ENCODE measurements at regions not wholly inside any gene's neighbourhood (a gene's known extent, or its start where the extent isn't known, plus 50 kb on each side); places are given as distances from the start of the nearest gene placed in this dataset.
"Not testable (repeated sequence)": the region's sequence is repeated elsewhere in the genome, so short reads cannot be mapped to it uniquely, and the experiment has no call there.

- not testable (repeated sequence) for DNase-seq (ENCODE audit: low spot score)
Measured at GRCh38 chr3:145054055-145054454, 1082.4 kb downstream of the DIPK2A start.

DNA sequence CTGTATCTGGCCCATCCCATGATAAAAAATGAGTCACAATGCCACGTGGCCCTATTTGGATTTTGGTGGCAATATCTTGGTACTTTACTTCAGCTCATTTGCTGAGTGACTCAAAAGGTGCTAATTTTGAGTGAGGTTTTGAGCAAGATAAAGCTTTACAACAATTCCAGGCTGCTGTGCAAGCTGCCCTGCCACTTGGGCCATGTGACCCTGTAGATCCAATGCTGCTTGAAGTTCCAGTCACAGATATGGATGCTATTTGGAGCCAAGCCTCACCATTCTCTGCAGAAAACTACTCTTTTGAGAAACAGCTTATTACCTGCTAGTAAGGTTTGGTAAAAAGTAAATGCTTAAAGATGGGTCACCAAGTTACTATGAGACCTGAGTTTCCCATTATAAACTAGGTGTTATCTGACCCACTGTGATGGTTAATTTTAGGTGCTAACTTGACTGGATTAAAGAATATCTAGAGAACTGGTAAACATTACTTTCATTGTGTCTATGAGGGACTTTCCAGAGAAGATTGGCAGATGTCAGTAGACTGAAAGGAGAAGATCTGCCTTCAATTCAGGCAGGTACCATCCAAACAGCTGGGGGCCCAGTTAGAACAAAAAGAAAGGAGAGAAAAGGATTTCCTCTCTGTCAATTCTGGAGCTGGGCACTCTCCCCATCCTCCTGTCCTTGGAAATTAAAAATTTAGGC, 1083.9 kb downstream of the DIPK2A start:
- DNase-seq (ENCODE audit: low spot score), result no peak

DNA sequence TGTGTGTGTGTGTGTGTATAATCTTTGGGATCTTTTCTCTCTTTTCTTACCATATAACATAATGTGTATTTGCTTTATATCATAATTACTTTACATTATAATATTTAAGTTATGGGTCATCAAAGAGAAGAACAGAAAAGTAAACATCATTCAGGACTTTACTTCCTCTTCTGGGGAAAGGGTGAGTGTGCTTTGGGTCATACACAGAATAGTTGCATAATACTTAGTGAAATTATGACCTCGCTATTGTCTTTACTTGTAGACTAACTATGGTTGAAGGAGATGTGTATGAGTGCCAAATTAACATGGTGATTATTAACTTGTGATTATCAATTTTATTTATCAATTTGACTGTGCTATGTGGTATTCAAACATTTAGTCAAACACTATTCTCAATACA, 1086.9 kb downstream of the DIPK2A start:
- no peak for DNase-seq (ENCODE audit: low spot score)

DNA sequence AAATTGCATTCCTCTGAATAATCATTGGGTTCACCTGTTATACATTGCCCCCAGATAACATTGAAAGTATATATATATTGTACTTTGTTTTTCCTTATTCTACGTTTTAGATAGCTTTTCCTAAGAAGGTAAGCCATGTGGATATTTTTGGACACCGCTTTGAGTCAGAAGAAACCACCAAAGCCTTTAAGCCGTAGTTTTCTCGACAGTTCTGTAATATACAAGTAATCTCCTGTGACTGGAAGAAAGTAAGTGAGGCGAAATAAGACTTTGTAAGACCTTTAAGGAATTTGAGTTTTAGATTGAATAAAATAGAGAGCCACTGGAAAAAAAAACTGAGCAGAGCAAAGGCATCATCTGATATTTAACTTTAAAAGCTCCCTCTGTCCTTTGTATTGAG, 1092.0 kb downstream of the DIPK2A start:
- DNase-seq (ENCODE audit: low spot score), result no peak

DNA sequence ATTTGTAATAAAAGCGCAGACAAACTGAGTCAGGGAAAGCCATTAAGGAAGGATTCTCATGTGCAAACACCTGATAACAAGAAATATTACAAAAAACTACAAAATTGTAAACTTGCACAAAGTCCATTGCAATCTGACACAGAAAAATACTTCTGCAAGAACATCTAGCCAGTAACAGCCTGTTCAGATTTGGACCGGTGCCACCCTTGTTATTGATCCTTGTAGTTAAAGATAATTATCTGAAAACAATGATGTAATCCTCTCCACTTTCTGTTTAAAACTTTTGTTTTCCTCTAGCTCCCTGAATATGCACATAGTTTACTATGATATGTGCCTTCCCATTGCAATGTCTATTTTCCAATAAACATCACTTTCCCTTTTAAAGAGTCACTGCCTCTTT, 1090.2 kb downstream of the PLOD2 start:
- DNase-seq (ENCODE audit: low spot score), result no peak

GRCh38 chr3:145079436-145079835, 1081.5 kb downstream of the PLOD2 start:
- DNase-seq (ENCODE audit: low spot score), result no peak

DNA sequence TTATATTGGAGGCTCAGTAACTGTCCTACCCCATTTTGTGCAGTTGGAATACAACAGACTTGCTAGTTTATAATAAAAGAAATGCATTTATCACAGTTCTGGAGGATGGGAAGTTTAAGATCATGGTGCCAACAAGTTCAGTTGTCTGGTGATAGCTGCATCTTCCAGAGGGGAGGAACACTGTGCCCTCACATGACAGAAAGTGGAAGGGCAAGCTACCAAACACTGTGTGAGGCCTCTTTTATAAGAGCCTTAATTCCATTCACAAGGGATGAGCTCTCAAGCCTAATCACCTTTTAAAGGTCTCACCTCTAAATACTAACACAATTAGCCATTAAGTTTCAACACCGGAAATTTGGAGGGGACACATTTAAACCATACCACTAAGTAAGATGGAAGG, 1073.9 kb downstream of the PLOD2 start:
- DNase-seq (ENCODE audit: low spot score), result no peak

DNA sequence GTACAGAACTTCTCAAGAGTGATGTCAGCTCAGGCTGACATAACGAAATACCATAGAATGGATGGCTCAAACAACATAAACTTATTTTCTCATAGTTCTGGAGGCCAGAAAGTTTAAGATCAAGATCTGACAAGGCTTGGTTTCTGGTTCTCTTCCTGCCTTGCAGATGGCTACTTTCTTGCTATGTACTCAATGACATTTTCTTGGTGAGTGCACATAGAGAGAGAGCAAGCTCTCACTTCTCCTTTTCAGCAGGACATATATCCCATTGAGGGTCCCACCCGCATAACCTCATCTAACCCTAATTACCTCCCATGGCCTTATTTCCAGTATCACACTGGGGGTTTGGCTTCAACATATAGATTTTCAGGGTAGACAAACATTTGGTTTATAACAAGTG, 1072.1 kb downstream of the PLOD2 start:
- DNase-seq (ENCODE audit: low spot score), result no peak

- DNase-seq (ENCODE audit: low spot score), result no peak
Measured at GRCh38 chr3:145089337-145089736, 1071.6 kb downstream of the PLOD2 start.

GRCh38 chr3:145094355-145094941, 1066.5 kb downstream of the PLOD2 start:
- DNase-seq (ENCODE audit: low spot score), result peak; percentile 13

DNA sequence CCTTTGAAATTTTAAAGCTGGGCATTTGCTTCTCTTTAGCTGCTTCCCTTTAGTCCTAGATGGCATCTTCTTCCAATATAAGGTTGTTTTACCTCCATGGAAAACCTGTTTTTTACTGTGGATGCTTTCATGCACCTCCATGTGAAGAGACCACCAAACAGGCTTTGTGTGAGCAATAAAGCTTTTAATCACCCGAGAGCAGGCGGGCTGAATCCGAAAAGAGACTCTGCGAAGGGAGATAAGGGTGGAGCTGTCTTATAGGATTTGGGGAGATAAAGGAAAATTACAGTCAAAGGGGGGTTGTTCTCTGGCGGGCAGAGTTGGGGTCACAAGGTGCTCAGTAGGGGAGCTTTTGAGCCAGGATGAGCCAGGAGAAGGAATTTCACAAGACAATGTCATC, 1049.8 kb downstream of the PLOD2 start:
- not testable (repeated sequence) for DNase-seq (ENCODE audit: low spot score)

- DNase-seq (ENCODE audit: low spot score), result no peak
Measured at GRCh38 chr3:145116769-145117168, 1044.2 kb downstream of the PLOD2 start.

DNA sequence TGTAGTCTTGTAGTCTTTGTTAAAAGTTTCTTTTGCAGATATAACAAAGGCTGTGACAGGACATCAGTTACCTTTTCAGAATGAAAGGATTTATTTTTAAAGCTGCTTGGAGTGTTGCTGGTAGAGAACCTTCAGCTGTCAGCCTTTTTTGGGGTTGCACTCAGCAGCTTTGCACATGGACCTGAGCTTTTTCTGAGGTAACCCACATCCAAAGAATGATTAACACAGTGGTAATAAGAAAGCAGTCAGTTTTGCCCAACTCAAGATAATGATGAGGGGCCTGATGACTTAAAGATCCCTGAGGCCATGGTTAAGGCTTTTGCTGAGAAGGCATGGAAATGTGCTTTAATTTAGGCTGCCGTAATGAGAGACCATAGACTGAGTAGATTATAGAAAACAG, 1042.7 kb downstream of the PLOD2 start:
- no peak for DNase-seq (ENCODE audit: low spot score)

DNA sequence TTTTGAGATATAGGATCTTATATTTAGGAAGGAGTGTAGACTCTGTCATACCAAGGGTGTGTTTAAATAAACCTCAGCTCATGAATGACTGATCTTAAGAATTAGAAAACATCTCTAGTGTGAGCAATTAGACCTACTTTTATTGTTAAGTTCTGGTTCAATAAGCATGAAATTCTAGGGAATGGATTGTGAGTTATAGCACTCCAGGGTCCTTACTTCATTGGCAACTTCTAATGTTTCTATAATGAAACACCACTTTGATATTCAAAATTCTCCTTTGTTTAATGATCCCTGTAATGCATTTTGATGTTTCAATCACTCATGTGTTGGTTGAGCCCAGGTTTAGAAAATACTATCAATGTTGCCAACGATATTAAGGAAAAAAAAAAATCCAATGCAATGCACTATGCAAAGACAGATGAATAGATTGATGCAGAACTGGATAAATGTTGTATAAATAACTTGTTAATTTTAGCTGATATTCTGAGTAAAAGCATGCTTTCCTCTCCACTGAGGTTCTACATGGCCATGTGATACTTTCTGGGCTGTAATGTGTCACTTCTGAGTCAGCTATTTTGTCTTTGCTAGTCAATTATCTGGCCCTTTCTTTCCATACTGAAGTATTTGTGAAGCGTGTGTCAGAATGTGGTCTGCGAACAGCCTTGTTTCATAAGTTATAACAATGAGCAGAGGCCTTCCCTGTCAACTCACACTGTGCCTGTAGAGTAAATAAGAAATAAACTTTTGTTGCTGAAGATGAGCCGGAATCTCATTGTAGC, 1035.9 kb downstream of the PLOD2 start:
- DNase-seq (ENCODE audit: low spot score), result no peak

DNA sequence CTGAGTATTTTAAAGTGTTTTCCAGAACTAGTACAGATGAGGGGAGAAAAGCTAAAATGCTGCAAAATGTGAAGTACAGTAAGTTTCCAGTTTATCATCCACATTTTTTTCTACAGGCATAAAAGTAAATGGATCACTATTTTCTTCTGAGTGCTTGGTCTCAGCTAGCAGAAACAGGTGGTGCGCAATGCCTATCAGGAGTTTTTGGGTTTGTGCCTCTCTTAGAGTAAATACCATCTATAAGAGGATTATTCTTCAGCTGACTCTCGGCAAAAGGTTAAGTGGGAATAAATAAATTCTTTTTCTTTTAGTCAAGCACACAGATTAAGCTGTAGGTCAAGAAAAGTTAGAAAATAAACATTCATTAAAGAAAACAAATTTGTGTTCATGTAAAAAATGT, 1027.7 kb downstream of the PLOD2 start:
- DNase-seq (ENCODE audit: low spot score), result no peak

GRCh38 chr3:145134738-145135137, 1026.2 kb downstream of the PLOD2 start:
- no peak for DNase-seq (ENCODE audit: low spot score)

GRCh38 chr3:145144361-145144760, 1016.6 kb downstream of the PLOD2 start:
- no peak for DNase-seq (ENCODE audit: low spot score)

DNA sequence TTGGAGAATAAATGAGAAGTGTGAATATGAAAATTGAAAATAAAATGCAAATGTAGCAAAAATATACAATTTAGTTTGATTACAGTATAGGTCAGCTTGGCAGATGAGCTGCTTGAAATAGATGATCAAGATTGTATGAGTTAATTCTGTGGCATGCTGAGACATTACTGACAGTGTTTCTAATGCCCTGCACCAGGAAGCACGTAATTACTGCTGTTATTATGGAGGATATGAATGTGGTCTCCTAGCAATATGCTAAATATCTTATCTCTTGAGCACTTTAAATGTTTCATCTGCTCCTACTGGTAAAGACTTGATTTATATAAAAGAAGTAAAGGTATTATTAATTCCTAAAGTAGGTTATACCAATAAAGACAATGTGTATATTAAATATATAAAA, 1015.5 kb downstream of the PLOD2 start:
- no peak for DNase-seq (ENCODE audit: low spot score)

DNA sequence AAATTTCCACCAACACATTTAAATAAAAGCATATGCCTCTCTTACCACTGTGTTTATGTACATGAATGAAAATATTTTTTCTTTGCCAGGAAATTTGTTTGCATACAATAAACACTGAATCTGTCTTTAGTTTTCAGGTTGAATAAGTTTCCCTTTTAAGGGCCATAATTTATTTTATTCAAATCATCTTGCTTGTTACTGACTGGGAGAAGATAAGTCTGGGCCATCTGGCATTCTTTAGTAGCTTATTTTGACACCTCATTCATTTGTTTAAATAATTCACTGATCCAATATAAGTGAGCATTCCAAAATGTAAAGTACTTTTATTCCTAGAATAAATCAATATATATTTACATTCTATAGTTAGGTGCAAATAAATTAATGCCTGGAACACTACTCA, 1001.3 kb downstream of the PLOD2 start:
- no peak for DNase-seq (ENCODE audit: low spot score)

DNA sequence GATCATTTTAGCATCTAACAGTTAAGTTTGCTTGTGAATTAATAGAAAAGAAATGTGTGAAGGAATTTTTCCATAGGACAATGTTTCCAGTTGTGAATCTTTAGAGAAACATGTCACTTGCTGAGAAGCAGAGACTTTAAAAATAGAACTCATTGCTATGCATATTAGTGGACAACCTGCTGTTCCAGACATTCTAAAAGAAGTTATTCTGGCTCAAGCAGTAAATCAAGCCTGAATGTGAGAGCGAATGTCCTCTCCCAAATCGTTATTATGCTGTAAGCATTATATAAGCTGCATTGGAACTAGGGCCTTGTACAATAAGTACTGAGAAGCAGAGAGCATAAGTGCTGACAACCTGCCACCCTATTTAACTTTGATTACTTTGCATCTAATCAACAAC, 990.9 kb downstream of the PLOD2 start:
- no peak for DNase-seq (ENCODE audit: low spot score)

DNA sequence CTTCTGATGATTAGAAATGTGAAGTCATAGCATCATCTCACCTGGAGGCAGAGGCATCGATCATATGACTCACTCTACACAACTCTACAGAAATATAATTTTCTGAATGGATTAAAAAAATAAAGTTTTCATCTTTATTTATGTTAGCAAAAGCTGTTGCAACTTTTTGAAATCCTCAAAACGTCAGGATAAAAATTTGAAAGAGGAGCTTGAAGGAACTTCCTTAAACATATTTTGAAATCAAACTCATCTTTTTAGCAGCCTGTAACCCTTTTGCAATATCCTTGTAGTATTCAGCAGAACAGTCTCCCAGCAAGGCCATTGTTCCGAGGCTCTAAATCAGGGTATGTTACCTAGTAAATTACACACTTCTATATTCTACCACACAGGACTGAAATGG, 985.4 kb downstream of the PLOD2 start:
- no peak for DNase-seq (ENCODE audit: low spot score)

DNA sequence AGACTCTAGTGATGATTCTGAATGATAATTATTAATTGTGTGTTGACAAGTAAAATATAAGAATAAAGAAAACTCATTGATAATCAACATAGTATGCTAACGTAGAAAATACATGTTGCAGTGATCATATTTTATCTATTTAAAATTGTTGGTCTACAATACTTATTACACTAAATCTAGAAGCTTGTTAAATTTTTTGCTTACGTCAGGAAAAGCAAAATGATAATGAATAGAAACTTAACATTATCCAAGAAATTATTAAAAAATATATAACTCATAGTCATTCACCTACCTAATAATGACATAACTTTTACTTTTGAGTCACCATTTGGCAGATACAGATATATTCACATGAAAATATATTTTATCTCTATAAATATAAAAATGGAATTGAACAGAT, 984.1 kb downstream of the PLOD2 start:
- DNase-seq (ENCODE audit: low spot score), result no peak

DNA sequence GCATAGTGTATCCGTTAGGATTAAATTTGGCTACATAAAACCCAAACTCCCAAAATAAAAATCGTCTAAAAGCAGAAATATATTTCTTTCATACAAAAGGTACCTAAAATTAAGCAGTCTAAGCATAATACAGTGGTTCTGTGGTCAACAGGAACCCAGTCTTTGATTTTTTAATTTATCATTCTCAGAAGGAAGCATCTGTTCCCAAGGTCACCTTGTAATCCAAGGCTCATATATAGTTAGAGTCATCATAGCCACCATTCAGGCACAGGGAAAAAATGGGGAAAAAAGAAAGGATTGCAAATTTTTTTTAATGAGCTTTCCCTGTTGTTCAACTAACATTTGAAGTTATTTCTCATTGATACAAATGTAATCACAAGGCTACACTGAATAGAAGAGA, 983.2 kb downstream of the PLOD2 start:
- DNase-seq (ENCODE audit: low spot score), result no peak

All from SW480 (cell line).